Uterus (tissue), 3 donors: ENCODE measurements at regions not wholly inside any gene's neighbourhood (a gene's known extent, or its start where the extent isn't known, plus 50 kb on each side); places are given as distances from the start of the nearest gene placed in this dataset.

Source experiments
- DNase-seq, 2 donors: peaks; one replicate each; pipeline ENCODE4 v3.0.0-alpha.2; 2019 to 2020
- H3K27ac ChIP-seq, 2 donors: fragments of 200-600 bp; sonication (generic); 1 replicate in 1 of 2; 2 replicates in 1 of 2; pipeline ENCODE4 v1.5.1; 2016 to 2018
- H3K27me3 ChIP-seq, 2 donors: fragments of 200-600 bp; sonication (generic); one replicate each; pipeline ENCODE4 v1.5.1; 2018 to 2019; ENCODE audit warnings: control low read depth in 1 of 2
- H3K36me3 ChIP-seq, 2 donors: fragments of 200-600 bp; sonication (generic); one replicate each; pipeline ENCODE4 v1.5.1; 2019; ENCODE audit warnings: control low read depth in 1 of 2
- H3K4me1 ChIP-seq, 2 donors: fragments of 200-600 bp; sonication (generic); one replicate each; pipeline ENCODE4 v1.5.1; 2018 to 2019; ENCODE audit warnings: control low read depth in 1 of 2
- H3K4me3 ChIP-seq, 2 donors: fragments of 200-600 bp; sonication (generic); 1 replicate in 1 of 2; 2 replicates in 1 of 2; pipeline ENCODE4 v1.5.1; 2018 to 2019; ENCODE audit warnings: mild to moderate bottlenecking in 1 of 2
- H3K9me3 ChIP-seq, 2 donors: fragments of 200-600 bp; sonication (generic); one replicate each; pipeline ENCODE4 v1.5.1; 2019; ENCODE audit warnings: control low read depth in 1 of 2
- CTCF ChIP-seq, 4 experiments: fragments of 200-600 bp in 2 of 4; fragments of 450-650 bp in 2 of 4; sonication (generic) in 2 of 4; IDR thresholded peaks; one replicate each; pipeline ENCODE4 v1.5.1; 2016 to 2019; ENCODE audit warnings: antibody characterized with exemption in 4 of 4, mild to moderate bottlenecking in 2 of 4, moderate library complexity in 1 of 4
- POLR2A ChIP-seq, 2 donors: fragments of 450-650 bp; IDR thresholded peaks; one replicate each; pipeline ENCODE4 v1.6.1; 2016; ENCODE audit warnings: antibody characterized with exemption in 2 of 2, mild to moderate bottlenecking in 1 of 2, moderate library complexity in 1 of 2
- intact Hi-C: fragments of 100-400 bp; cut with DNase I; formaldehyde crosslinking; loops from one replicate; pipeline ENCODE4 v1.15.1; 2023; ENCODE audit warnings: low total_unique reads
- donor health status: DM: yes; HTN: yes; CAD: no.

GRCh38 chr13:74032325-74032724 lies 101.9 kb downstream of the KLF12 start:
- intact Hi-C loops: no loop called here
- no peak overlapping the region for H3K4me3 ChIP-seq
- no peak overlapping the region for H3K27ac ChIP-seq
- H3K27me3 ChIP-seq: no peaks in the 10 kb centered on the region
- H3K36me3 ChIP-seq: no peaks in the 10 kb centered on the region
- no peaks in the 10 kb centered on the region for H3K9me3 ChIP-seq
- H3K4me1 ChIP-seq: no peaks in the 10 kb centered on the region
- DNase-seq: no peak
- TF ChIP-seq POLR2A (IDR thresholded peaks at IDR 0.05): no peak

- DNase-seq: no peak
- H3K4me1 ChIP-seq: no peaks in the 10 kb centered on the region
- no peak overlapping the region for H3K27ac ChIP-seq
- intact Hi-C loops: no loop called here
- H3K36me3 ChIP-seq: no peaks in the 10 kb centered on the region
- no peak overlapping the region for H3K4me3 ChIP-seq
- TF ChIP-seq POLR2A (IDR thresholded peaks at IDR 0.05): no peak
- no peak for TF ChIP-seq CTCF (IDR thresholded peaks at IDR 0.05)
- H3K9me3 ChIP-seq: no peaks in the 10 kb centered on the region
- H3K27me3 ChIP-seq: no peaks in the 10 kb centered on the region
Measured at GRCh38 chr13:74027161-74027779, 106.9 kb downstream of the KLF12 start.

- intact Hi-C loops: no loop called here
- no peaks in the 10 kb centered on the region for H3K9me3 ChIP-seq
- H3K4me1 ChIP-seq: no peaks in the 10 kb centered on the region
- no peaks in the 10 kb centered on the region for H3K27me3 ChIP-seq
- H3K27ac ChIP-seq: no peak overlapping the region
- TF ChIP-seq POLR2A (IDR thresholded peaks at IDR 0.05) (no peak), CTCF (IDR thresholded peaks at IDR 0.05) (no peak)
- H3K4me3 ChIP-seq: no peak overlapping the region
- no peak for DNase-seq
- no peaks in the 10 kb centered on the region for H3K36me3 ChIP-seq
Measured at GRCh38 chr13:74026753-74027152, 107.5 kb downstream of the KLF12 start.

GRCh38 chr13:74025369-74025768 lies 108.8 kb downstream of the KLF12 start:
- TF ChIP-seq POLR2A (IDR thresholded peaks at IDR 0.05): no peak
- TF ChIP-seq CTCF (IDR thresholded peaks at IDR 0.05): no peak
- H3K27ac ChIP-seq: no peak overlapping the region
- H3K27me3 ChIP-seq: no peaks in the 10 kb centered on the region
- H3K4me3 ChIP-seq: no peak overlapping the region
- no peak for DNase-seq
- no peaks in the 10 kb centered on the region for H3K9me3 ChIP-seq
- H3K4me1 ChIP-seq: no peaks in the 10 kb centered on the region
- H3K36me3 ChIP-seq: no peaks in the 10 kb centered on the region
- intact Hi-C loops: no loop called here

- no peak for TF ChIP-seq POLR2A (IDR thresholded peaks at IDR 0.05)
- TF ChIP-seq CTCF (IDR thresholded peaks at IDR 0.05): no peak
- intact Hi-C loops: no loop called here
- no peak overlapping the region for H3K27ac ChIP-seq
- H3K9me3 ChIP-seq: no peaks in the 10 kb centered on the region
- H3K4me3 ChIP-seq: no peak overlapping the region
- DNase-seq: no peak
- H3K27me3 ChIP-seq: no peaks in the 10 kb centered on the region
- H3K4me1 ChIP-seq: no peaks in the 10 kb centered on the region
- H3K36me3 ChIP-seq: no peaks in the 10 kb centered on the region
Measured at GRCh38 chr13:74024856-74025255, 109.3 kb downstream of the KLF12 start.

- Histone ChIP-seq H3K27ac (no peak overlapping the region), H3K4me1 (no peaks in the 10 kb centered on the region), H3K9me3 (no peaks in the 10 kb centered on the region), H3K27me3 (no peaks in the 10 kb centered on the region), H3K4me3 (no peak overlapping the region), H3K36me3 (no peaks in the 10 kb centered on the region)
- intact Hi-C loops: no loop called here
- no peak for DNase-seq
- TF ChIP-seq CTCF (IDR thresholded peaks at IDR 0.05): no peak
- no peak for TF ChIP-seq POLR2A (IDR thresholded peaks at IDR 0.05)
Measured at GRCh38 chr13:74024314-74024713, 109.9 kb downstream of the KLF12 start.
